Lung (tissue), 11 donors: ENCODE measurements at regions not wholly inside any gene's neighbourhood (a gene's known extent, or its start where the extent isn't known, plus 50 kb on each side); places are given as distances from the start of the nearest gene placed in this dataset.
"Not testable (repeated sequence)": the region's sequence is repeated elsewhere in the genome, so short reads cannot be mapped to it uniquely, and the experiment has no call there.

Experiments used
- ATAC-seq: fragments of 200-7000 bp; cut with Tn5 transposase; one replicate; pipeline ENCODE4 v1.9.1; 2020; ENCODE audit warnings: moderate number of reproducible peaks; ENCODE audit not compliant: insufficient read depth, low FRiP score
- DNase-seq, 3 donors: peaks; one replicate each; pipeline ENCODE4 v3.0.0-alpha.2; 2013 to 2017
- H3K27ac ChIP-seq, 2 donors: one replicate each; pipeline ENCODE4 v1.5.1; 2013; ENCODE audit warnings: mild to moderate bottlenecking in 2 of 2, moderate library complexity in 2 of 2, control low read depth in 1 of 2, inconsistent platforms in 1 of 2, low read depth in 1 of 2, low read length in 1 of 2
- H3K27me3 ChIP-seq, 3 donors: one replicate each; pipeline ENCODE4 v1.5.1; 2013; ENCODE audit warnings: low read length in 2 of 3; ENCODE audit not compliant: control insufficient read depth in 3 of 3, insufficient read depth in 3 of 3
- H3K36me3 ChIP-seq, 4 donors: one replicate each; pipeline ENCODE4 v1.5.1; 2013; ENCODE audit warnings: low read length in 4 of 4, mild to moderate bottlenecking in 1 of 4, moderate library complexity in 1 of 4; ENCODE audit not compliant: control insufficient read depth in 4 of 4, insufficient read depth in 4 of 4
- H3K4me1 ChIP-seq, 5 donors: one replicate each; pipeline ENCODE4 v1.5.1; 2013; ENCODE audit warnings: low read length in 5 of 5, mild to moderate bottlenecking in 2 of 5, moderate library complexity in 1 of 5; ENCODE audit not compliant: control insufficient read depth in 5 of 5, insufficient read depth in 5 of 5
- H3K4me3 ChIP-seq: one replicate; pipeline ENCODE4 v1.5.1; 2013; ENCODE audit warnings: mild to moderate bottlenecking, control low read depth, moderate library complexity
- H3K9ac ChIP-seq, 2 donors: one replicate each; pipeline ENCODE4 v1.5.1; 2013; ENCODE audit warnings: low read length in 2 of 2, control low read depth in 1 of 2; ENCODE audit not compliant: insufficient read depth in 1 of 2
- H3K9me3 ChIP-seq, 4 donors: one replicate each; pipeline ENCODE4 v1.5.1; 2013; ENCODE audit warnings: low read length in 3 of 4, mild to moderate bottlenecking in 1 of 4, moderate library complexity in 1 of 4; ENCODE audit not compliant: control insufficient read depth in 4 of 4, insufficient read depth in 3 of 4
- CTCF ChIP-seq: IDR thresholded peaks from 2 replicates; pipeline ENCODE4 v1.5.1; 2012; ENCODE audit warnings: mild to moderate bottlenecking; ENCODE audit errors: control extremely low read depth, extremely low read depth
- WGBS, 2 donors: extraction: QIAGEN DNeasy Blood & Tissue Kit; methylation state at CpG; one replicate each; pipeline ENCODE4 v1.1.7; 2013; 5-methylcytosine and 5-hydroxymethylcytosine counted together
- donor health status: control.
- donor health status: control.
- donor health status: Bipolar disorder and iron deficiency.
- donor health status: healthy.
- donor health status: DM: yes; HTN: yes; CAD: no.

GRCh38 chr9:102403514-102403913, 591.6 kb upstream of the CYLC2 start:
- WGBS, 2 donors: 57 to 74% methylated on average over 3 of the region's 3 CpGs

DNA sequence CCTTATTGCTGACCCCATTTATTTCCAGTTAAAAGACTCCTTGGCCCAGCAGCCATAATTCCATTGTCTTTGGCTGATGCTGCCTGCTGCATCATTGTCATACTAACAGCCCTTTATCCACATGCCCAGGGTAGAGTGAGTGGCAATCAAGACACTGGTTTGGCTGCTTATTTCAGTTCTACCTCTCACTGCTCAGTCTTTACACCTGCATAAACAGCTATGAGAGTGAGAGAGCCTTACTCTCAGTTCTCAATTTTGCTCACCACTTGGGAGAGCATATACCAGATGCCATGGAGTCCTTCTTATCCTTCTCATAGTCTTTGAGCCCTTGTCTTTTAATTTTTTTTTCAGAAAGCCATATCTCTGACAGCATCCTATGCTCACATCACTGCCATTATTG, 596.9 kb upstream of the CYLC2 start:
- no peak overlapping the region for H3K27ac ChIP-seq
- no peaks in the 10 kb centered on the region for H3K36me3 ChIP-seq
- no peaks in the 10 kb centered on the region for H3K4me1 ChIP-seq
- TF ChIP-seq CTCF: no peak
- ATAC-seq: no peak
- peaks cover 0 to 2% (median 0%) of the 10 kb centered on the region in 4 donors for H3K9me3 ChIP-seq
- H3K4me3 ChIP-seq: no peak overlapping the region
- no peak overlapping the region for H3K9ac ChIP-seq
- H3K27me3 ChIP-seq: no peaks in the 10 kb centered on the region
- no peak for DNase-seq

More at GRCh38 chr9:102403514-102403913, 591.6 kb upstream of the CYLC2 start:
- Histone ChIP-seq H3K9ac (no peak overlapping the region), H3K27ac (no peak overlapping the region), H3K9me3 (no peaks in the 10 kb centered on the region), H3K27me3 (no peaks in the 10 kb centered on the region), H3K4me1 (no peaks in the 10 kb centered on the region), H3K4me3 (no peak overlapping the region), H3K36me3 (no peaks in the 10 kb centered on the region)
- no peak for ATAC-seq
- TF ChIP-seq CTCF: no peak
- no peak for DNase-seq

DNA sequence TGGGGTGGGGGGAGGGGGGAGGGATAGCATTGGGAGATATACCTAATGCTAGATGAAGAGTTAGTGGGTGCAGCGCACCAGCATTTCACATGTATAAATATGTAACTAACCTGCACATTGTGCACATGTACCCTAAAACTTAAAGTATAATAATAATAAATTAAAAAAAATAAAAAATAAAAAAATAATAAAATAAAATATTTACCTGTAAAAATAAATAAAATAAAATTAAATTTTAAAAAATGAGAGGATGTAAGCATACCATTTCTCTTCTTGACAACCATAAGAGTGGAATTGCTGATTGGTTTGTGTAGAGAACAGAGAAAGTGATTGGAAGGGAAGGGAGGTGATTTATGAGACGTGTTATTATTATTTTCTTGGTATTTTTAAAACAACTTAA, 609.5 kb upstream of the CYLC2 start:
- not testable (repeated sequence) for H3K4me3 ChIP-seq, H3K4me1 ChIP-seq, H3K9ac ChIP-seq, H3K27me3 ChIP-seq, H3K36me3 ChIP-seq, DNase-seq, H3K27ac ChIP-seq, ATAC-seq, H3K9me3 ChIP-seq
- 78 to 88% methylated on average over 2 of the region's 2 CpGs for WGBS, 2 donors

- Histone ChIP-seq H3K36me3 (no peaks in the 10 kb centered on the region), H3K27me3 (no peaks in the 10 kb centered on the region), H3K9ac (no peak overlapping the region), H3K27ac (no peak overlapping the region), H3K9me3 (peaks cover 0 to 2% (median 0%) of the 10 kb centered on the region in 4 donors), H3K4me3 (no peak overlapping the region), H3K4me1 (no peaks in the 10 kb centered on the region)
- 60 to 61% methylated on average over 6 of the region's 6 CpGs for WGBS, 2 donors
- TF ChIP-seq CTCF: no peak
- DNase-seq: no peak
- ATAC-seq: no peak
Measured at GRCh38 chr9:102362470-102363132, 624.2 kb upstream of the GRIN3A start.
